LoVo (cell line): ENCODE measurements at regions not wholly inside any gene's neighbourhood (a gene's known extent, or its start where the extent isn't known, plus 50 kb on each side); places are given as distances from the start of the nearest gene placed in this dataset.
"Not testable (repeated sequence)": the region's sequence is repeated elsewhere in the genome, so short reads cannot be mapped to it uniquely, and the experiment has no call there.

Experiments
- DNase-seq: peaks from one replicate; pipeline ENCODE4 v3.0.0-alpha.2; 2016; ENCODE audit warnings: low spot score

DNA sequence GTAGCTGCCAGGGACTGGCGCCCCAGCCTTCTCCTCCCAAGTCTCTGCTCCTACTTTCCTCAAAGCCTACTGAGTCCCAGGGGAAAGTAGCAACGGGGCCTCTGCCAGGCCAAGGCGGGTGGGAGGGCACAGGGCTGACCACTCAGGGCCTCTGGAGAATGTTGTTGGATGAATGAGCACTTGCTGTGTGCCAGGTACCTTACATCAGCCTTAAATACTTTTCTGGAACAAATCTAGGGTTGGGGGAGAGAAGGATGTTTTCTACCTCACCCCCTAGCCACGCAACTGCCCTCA lies 119.3 kb upstream of the ZBTB40 start:
- DNase-seq, result no peak

DNA sequence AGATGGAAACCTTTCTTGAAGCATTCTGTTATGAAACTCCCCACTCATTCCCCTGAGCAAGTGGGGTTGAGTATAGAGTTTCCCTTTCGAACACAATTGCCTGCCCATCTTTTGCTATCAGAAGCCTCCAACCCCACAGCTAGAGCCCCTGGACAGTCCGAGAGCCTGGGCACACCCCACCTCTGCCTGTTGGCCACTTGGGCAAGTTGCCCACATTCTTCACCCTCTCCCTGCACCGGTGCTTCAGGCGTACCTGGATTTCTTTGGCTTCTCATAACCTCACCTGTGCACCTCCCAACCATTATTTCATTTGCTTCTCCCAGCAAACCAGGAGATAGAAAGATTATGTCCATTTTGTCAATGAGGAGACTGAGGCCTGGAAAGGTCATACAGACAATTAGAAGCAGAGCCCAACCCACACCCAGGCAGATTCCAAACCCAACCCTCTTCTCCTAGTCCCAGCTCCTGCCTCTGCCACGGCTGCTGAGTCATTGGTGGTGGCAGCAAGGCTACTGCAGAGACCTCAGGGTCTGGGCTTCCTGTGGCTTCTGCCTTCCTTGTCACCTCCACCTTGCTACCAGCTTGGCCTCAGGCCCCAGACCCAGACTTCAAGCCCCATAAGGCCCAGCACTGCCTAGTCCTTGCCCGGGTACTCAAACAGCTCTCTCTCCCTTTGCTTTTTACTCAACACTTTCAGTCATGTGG lies 118.7 kb upstream of the ZBTB40 start:
- peak; percentile 57 for DNase-seq

DNA sequence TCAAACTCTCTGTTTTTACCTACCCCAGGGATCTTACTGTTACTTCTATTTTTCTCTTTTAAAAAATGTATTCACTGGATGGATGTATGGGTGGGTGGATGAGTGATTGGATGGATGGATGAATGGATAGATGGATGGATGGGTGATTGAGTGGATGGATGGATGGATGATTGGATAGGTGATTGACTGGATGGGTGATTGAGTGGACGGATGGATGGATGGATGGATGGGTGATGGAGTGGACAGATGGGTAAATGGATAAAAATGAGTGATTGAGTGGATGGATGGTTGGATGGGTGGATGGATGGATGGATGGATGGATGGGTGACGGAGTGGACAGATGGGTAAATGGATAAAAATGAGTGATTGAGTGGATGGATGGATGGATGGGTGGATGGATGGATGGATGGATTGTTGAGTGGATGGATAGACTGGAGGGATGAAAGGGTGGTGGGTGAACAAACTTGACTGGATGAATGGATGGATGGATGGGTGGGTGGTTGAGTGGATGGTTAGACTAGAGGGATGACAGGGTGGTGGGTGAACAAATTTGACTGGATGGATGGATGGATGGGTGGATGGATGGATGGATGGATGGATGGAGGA lies 118.0 kb upstream of the ZBTB40 start:
- DNase-seq, result no peak

DNA sequence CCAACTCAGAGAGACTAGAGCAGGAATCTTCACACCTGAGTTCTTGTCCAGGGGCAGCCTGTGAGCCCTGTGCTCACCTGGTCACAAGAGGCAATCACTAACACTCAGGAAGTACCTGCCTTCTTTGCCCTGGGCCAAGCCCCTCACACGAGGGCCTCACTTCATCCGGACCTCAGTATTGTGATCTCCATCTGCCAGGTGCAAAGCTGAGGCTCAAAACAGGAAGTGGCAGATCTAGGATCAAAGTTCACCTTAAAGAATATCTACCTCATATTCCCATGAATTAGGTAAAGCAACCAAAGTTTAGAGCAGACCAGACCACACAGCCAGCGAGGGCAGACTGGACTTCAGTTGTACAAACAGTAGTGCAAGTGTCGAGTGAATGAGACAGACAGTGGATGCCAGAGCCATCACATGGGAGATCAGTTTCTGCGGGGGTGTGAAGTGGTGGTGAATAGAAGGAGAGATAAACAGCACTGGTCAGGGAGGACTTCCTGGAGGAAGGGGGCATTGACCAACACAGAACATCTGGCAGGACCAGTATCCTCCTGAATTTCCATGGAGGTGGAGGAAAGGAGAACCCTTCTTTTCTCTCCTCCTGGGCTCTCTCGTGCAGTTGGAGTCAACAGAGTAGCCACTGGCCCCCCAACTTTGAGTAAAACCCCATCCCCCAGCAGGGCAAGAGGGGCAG lies 116.6 kb upstream of the ZBTB40 start:
- no peak for DNase-seq

DNA sequence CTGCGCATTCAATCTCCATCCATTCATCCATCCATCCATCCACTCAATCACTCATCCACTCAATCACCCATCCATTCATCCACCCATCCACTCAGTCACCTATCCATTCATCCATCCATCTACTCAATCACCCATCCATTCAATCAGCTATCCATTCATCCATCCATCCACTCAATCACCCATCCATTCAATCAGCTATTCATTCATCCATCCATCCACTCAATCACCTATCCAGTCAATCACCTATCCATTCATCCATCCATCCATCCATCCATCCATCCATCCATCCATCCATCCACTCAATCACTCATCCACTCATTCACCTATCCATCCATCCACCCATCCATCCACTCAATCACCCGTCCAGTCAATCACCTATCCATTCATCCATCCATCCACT lies 115.4 kb upstream of the ZBTB40 start:
- not testable (repeated sequence) for DNase-seq

DNA sequence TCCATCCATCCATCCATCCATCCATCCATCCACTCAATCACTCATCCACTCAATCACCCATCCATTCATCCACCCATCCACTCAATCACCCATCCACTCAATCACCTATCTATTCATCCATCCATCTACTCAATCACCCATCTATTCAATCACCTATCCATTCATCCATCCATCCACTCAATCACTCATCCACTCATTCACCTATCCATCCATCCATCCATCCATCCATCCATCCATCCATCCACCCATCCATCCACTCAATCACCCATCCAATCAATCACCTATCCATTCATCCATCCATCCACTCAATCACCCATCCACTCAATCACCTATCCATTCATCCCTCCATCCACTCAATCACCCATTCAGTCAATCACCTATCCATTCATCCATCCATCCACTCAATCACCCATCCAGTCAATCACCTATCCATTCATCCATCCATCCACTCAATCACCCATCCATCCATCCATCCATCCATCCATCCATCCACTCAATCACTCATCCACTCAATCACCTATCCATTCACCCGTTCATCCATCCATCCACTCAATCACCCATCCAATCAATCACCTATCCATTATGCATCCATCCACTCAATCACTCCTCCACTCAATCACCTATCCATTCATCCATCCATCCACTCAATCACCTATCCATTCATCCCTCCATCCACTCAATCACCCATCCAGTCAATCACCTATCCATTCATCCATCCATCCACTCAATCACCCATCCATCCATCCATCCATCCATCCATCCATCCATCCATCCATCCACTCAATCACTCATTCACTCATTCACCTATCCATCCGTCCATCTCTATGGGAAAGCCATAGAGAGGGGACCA lies 114.7 kb upstream of the ZBTB40 start:
- DNase-seq, result not testable (repeated sequence)

DNA sequence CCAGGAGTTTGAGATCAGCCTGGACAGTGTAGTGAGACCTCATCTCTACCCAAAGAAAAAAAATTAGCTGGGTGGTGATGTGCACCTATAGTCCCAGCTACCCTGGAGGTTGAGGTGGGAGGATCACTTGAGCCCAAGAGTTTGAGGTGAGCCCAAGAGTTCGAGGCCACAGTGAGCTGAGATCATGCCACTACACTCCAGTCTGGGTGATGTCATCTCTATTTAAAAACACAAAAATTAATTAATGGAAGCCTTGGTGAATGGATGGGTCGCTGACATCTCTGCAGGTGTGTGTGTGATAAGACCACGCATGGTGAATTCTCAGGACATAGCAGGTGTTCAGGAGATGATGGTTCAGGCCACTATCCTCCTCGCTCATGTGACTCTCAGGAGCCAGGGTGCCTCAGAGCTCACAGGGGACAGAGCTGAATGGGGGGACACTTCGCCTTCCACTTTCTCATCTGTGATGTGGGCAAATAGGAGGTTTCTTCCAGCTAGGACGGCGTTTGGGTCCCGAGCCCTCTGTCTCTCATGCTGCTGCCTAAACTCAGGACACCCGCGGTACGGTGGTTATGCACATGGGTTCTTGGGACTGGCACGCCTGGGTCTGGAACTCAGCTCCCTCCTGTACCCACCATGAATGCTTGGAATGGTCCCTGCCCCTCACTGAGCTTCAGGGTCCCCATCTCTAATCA lies 113.4 kb upstream of the ZBTB40 start:
- DNase-seq, result no peak

DNA sequence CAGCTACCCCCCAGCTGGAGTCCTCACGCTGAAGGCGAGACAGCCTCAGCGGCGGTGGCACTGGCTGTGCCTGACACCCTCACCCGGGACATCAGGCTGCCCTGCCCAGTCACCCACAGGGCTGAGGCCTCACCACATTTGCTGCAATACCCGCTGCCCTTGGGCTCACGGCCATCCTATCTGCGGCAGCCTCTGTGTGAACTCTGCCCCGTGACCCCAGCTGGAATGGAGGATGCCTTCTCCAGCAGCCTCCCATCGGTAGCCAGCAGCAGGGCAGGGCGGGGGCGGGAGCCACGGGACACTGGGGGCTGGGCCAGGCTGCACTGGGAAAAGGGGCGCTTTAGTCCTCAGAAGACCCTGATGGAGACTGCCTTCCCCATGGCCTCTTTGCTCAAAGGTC lies 112.4 kb upstream of the ZBTB40 start:
- no peak for DNase-seq

DNA sequence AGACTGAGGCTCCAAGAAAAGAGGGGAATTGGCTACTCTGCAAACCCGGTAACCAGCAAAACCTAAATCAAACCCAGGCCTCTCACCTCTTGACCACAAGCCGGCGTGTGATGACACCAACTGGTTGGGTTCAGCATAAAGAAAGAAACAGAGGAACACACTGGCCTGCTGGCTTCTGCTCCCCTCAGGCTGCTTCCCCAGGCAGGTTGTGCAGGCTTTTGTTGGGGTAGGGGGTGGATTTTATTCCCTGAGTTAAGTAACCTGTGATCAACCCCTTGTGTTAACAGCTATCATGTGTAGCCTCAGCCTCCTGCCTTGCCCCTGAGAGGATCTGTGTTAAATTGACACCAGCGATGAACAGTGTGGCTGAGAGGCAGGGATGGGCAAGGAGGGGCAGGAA lies 111.6 kb upstream of the ZBTB40 start:
- DNase-seq, result no peak

DNA sequence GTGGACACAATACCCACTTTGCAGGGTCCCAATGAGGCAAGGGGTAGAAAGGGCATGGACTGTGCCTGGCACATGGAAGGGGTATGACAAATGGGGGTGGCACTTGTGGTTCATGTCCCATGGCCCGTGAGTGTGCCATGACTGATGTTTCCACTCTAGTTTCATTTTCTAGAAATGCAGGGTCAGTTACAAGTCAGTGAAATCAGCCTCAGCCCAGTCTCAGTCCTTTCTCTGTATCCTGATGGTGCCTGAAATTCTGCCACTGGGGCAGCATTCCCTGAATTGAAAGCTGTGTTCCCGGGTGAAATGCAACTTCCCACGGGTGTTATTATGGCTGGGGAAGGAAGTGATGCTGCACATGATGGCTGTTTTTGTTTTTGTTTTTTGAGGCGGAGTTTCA lies 110.8 kb upstream of the ZBTB40 start:
- DNase-seq, result no peak

DNA sequence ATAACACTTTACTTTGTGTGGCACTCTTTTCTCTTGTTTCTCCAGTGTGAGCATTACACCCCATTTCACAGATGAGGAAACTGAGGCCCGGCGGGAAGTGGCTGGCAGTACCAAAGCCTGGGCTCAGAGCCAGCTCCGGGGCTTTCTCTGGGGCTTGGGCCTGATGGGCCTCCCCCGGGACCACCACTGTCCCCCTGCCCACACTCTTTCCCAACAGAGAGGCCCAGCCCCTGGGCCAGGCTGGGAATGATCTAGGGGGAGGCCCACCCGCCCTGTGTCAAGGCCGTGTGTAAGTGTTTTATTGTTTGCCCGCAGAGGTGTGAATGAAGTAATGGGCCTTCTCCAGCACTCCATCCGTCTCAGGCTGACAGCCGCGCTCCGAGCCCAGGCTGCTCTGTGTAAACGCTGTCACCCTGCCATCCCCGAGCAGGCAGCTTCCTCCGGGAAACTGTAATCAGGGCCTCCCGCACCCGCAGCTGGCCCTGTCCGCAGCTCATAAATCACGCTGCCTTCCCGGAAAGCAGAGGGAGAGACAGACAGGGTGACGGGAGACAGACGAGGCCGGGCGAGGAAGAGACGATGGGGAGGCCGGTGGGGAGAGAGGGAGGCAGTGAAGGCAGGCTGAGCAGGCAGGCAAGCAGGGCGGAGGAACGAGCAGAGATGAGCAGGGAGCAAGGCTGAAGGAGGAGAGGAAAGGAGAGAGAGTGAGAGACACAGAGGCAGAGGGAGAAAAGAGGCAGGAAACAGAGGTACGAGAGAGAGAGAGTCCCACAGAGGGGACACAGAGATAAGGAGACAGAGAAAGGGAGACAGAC lies 109.7 kb upstream of the ZBTB40 start:
- no peak for DNase-seq

DNA sequence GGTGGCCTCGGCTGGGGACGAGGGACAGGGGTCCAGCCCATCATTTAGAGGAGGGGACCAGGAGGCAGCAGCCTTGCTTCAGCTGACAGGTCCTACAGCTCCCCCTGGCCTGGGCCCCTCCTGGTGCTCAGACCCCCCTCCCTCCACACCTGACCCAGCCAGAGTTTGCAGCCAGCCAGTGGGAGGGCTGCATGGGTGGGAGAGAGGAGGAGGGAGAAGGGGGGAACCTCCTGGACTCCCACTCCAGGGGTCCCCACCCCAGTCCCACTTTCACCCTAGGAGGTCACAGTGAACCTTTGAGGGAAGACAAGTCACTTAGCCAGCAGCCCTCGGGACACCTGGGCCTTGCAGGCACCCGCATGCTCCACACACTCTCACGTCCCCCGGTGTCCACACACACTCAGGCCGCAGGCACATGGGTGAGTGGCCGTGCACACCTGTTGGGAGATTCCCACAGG lies 108.9 kb upstream of the ZBTB40 start:
- DNase-seq, result no peak

DNA sequence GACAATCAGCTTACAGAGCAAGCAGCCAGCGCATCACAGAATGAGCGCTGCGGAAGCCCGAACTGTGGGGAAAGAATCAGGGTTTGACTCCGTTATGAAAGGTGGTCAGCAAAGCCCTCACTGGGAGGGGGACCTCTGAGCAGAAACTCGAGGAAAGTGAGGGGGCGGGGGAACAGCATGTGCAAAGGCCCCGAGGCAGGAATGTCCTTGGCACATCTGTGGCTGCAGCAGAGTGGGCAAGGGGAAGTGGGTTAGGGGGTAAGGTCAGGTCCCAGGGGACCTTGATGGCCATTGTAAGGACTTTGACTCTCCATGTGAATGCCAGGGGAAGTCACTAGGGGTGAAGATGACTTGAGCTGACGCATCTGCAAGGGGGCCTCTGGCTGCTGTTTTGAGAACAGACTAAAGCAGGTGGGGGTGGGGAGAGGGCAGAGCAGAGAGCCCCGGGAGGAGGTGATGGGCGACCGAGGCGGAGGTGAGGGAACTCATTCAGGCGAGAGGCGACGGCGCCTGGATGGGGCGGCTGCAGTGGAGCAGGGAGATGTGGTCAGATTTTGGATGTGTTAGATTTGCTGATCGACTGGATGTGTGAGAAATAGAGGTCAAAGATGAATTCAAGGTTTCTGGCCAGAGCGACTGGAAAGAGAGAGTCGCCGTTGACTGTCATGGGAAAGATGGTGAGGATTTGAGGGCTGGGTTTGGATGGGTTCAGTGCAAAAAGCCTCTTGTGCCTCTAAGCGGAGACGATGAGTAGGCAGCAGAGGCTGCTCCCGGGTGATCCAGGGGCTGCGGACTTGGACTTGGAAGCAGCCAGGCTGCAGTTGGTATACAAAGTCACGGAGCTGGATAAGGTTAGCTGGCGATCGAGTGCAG lies 108.0 kb upstream of the ZBTB40 start:
- no peak for DNase-seq

DNA sequence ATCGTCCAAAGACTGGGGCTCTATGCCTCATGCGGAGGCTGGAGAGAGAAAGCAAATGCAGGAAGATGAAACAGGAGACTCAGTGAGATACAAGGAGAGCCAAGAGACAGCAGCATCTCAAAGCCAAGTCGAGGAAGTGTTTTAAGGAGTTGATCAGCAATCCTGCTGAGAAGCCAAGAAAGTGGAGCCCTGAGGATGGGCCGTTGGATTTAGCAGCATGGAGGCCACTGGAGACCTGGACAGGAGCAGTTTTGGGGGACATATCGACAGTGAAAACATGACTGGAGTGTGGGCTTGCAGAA lies 107.4 kb upstream of the ZBTB40 start:
- DNase-seq, result no peak

DNA sequence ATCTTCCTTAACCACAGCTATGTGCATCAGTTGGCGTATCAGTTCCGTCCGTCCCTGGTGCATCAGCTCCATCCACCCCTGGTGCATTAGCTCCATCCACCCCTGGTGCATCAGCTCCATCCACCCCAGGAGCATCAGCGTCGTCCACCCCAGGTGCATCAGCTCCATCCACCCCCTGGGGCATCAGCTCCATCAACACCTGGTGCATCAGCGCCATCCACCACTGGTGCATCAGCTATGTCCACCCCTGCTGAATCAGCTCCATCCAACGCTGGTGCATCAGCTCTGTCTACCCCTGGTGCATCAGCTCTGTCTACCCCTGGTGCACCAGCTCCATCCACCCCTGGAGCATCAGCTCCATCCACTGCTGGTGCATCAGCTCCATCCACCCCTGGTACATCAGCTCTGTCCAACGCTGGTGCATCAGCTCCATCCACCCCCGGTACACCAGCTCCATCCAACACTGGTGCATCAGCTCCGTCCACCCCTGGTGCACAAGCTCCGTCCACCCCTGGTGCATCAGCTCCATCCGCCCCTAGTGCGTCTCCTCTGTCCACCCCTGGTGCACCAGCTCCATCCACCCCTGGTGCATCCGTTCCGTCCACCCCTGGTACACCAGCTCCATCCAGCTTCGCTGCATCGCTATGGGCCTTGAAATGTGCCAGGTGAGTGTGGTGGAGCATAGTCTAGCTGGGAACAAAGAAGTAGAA lies 106.6 kb upstream of the ZBTB40 start:
- no peak for DNase-seq

DNA sequence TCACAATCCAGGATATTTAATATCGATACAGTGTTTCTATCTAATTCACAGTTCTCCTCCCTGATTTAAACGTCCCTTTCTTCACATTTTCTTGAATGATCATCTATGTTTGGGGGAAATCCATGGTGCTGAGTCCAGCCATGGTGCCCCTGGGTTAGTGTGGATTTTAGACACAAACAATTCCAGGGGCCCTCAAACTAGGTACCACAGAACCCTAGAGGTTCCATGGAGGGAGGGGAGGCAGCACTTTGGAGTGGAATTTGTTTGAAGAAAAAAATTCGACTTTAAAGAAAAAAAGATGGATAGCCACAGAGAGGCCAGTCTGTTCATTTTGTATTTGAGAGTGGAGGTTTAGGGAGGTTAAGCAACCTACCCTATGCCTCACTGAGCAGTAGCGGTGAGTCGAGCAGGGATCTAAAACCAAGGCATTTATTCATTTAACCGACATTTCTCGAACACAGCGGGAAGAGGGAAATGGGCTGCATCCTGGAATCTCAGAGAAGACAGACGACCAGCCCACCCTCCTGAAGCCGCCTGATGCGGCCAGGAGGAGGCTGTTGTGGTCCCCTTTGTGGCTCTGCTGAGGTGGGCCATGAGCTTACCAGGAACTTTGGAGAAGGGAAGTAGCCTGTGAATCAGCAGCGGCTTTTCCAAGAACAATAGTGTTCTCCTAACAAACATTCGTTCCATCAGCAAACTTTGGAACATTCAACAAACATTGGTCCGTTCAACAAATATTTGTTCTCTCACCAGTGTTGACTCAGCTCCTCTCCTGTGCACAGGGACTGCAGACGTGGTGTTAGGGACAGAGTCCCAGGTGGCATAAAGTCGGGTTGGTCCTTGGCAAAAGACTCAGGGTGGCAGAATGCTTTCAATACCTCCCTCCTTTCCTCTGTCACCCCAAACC lies 103.5 kb upstream of the ZBTB40 start:
- DNase-seq, result no peak

DNA sequence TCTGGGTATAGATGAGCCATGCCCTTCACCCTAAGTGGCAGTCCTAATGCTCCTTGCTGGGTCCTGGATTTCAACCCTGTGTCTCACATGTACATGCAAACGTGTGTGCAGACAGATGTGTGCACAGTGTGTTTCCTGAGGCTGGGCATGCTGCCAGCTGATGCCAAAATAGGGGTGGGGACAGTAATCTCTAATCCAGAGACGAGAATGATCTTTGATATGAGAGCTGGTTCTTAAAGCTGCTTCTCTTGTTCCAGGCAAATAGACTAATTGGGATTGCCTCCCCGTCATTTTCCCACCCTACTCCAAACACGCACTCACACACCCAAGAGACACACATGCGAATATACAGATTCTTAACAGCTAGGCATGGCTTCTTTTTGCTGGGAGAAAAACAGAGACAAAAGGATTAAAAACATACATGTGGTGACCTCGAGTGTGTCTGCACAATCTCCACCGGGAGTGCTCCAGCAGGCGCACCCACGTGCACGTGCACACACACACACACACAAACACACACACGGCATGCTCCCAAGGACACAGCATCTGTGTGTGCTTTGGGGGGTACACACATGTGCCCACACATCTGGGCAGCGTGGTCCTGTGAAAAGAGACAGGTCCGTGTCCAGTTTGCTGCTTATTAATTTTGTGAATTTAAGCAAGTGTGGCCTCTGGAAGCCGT lies 102.1 kb upstream of the ZBTB40 start:
- DNase-seq, result no peak
